GM18519 (cell line): ENCODE measurements at regions not wholly inside any gene's neighbourhood (a gene's known extent, or its start where the extent isn't known, plus 50 kb on each side); places are given as distances from the start of the nearest gene placed in this dataset.

Experiments
- ATAC-seq: cut with Tn5 transposase; IDR thresholded peaks from one replicate; pipeline ENCODE4 v1.9.1; 2021; ENCODE audit warnings: mild to moderate bottlenecking, moderate library complexity; ENCODE audit not compliant: unreplicated experiment, low FRiP score

- ATAC-seq, result no peak
These were observed 448.8 kb downstream of the TXNL1 start for GRCh38 chr18:56189615-56190014.

- ATAC-seq, result no peak
These were observed 449.7 kb downstream of the TXNL1 start for GRCh38 chr18:56188529-56189275.

- ATAC-seq, result no peak
These were observed 452.1 kb downstream of the TXNL1 start for GRCh38 chr18:56186319-56186718.

GRCh38 chr18:56185126-56185525 is 453.3 kb downstream of the TXNL1 start:
- no peak for ATAC-seq

- no peak for ATAC-seq
These were observed 461.6 kb downstream of the TXNL1 start for GRCh38 chr18:56176751-56177150.

GRCh38 chr18:56175330-56176001 is 462.9 kb downstream of the TXNL1 start:
- ATAC-seq, result no peak

GRCh38 chr18:56173542-56174220 is 464.7 kb downstream of the TXNL1 start:
- no peak for ATAC-seq

GRCh38 chr18:56172527-56172926 is 465.9 kb downstream of the TXNL1 start:
- ATAC-seq, result no peak

GRCh38 chr18:56171848-56172247 is 466.5 kb downstream of the TXNL1 start:
- ATAC-seq, result no peak

- no peak for ATAC-seq
These were observed 470.2 kb downstream of the TXNL1 start for GRCh38 chr18:56168049-56168781.

GRCh38 chr18:56167366-56167765 is 471.0 kb downstream of the TXNL1 start:
- ATAC-seq, result no peak

GRCh38 chr18:56166914-56167313 is 471.5 kb downstream of the TXNL1 start:
- no peak for ATAC-seq

- no peak for ATAC-seq
These were observed 472.6 kb downstream of the TXNL1 start for GRCh38 chr18:56165601-56166355.

- ATAC-seq, result no peak
These were observed 475.8 kb downstream of the TXNL1 start for GRCh38 chr18:56162311-56163265.

- no peak for ATAC-seq
These were observed 476.7 kb downstream of the TXNL1 start for GRCh38 chr18:56161566-56162260.

- no peak for ATAC-seq
These were observed 479.7 kb downstream of the TXNL1 start for GRCh38 chr18:56158676-56159075.

GRCh38 chr18:56157541-56157940 is 480.9 kb downstream of the TXNL1 start:
- no peak for ATAC-seq

GRCh38 chr18:56152551-56153310 is 485.7 kb downstream of the TXNL1 start:
- ATAC-seq, result no peak
